ENCODE measurements at regions not wholly inside any gene's neighbourhood (a gene's known extent, or its start where the extent isn't known, plus 50 kb on each side); places are given as distances from the start of the nearest gene placed in this dataset.

GRCh38 chr4:121477480-121477879, 96.7 kb upstream of the QRFPR start (continued):
- no peak for TF ChIP-seq ZNF462 (CRISPR knock-in tag; IDR thresholded peaks at IDR 0.05)
- no peak for TF ChIP-seq ETS1 (IDR thresholded peaks at IDR 0.05)

GRCh38 chr4:121477079-121477478, 96.3 kb upstream of the QRFPR start:
- H3K27me3 Mint-ChIP-seq (ENCODE audit: insufficient read depth, low read depth, poor library complexity): no peaks in the 10 kb centered on the region
- Histone ChIP-seq H3K36me3 (ENCODE audit: insufficient read depth) (no peaks in the 10 kb centered on the region), H3K79me2 (replicated peaks; ENCODE audit: insufficient read depth) (no peaks in the 10 kb centered on the region), H3K4me3 (no peak overlapping the region), H3K4me1 (ENCODE audit: insufficient read depth) (peaks cover 3% of the 10 kb centered on the region; the same call in 1 of the 2 replicates), H3K4me2 (no peak overlapping the region), H3F3A (replicated peaks; ENCODE audit: low read depth) (no peaks in the 10 kb centered on the region), H3K27me3 (ENCODE audit: insufficient read depth) (no peaks in the 10 kb centered on the region), H3K27ac (ENCODE audit: low read depth) (no peak overlapping the region), H3K9me2 (ENCODE audit: insufficient read depth) (no peaks in the 10 kb centered on the region), H2AFZ (no peak overlapping the region), H4K20me1 (replicated peaks; ENCODE audit: insufficient read depth) (no peaks in the 10 kb centered on the region)
- no peaks in the 10 kb centered on the region; the same call in 2 of the 3 replicates for H3K4me1 Mint-ChIP-seq
- H3K36me3 Mint-ChIP-seq (ENCODE audit: low read depth): no peaks in the 10 kb centered on the region
- H3K4me3 Mint-ChIP-seq: no peak overlapping the region
- peaks cover 7% of the 10 kb centered on the region; the same call in 1 of the 3 replicates for H3K9me3 Mint-ChIP-seq
- DNase-seq (ENCODE audit: low spot score) (no peak), ATAC-seq (no peak)
- H3K27ac Mint-ChIP-seq: no peak overlapping the region
- TF ChIP-seq EZH2phosphoT487 (IDR thresholded peaks at IDR 0.05; ENCODE audit: unreplicated experiment): no peak
- no peak for TF ChIP-seq POLR2AphosphoS5 (IDR thresholded peaks at IDR 0.05; ENCODE audit: low read depth)
- TF ChIP-seq ETS1 (IDR thresholded peaks at IDR 0.05): no peak

All from GM23338 (cell line).